CD4-positive, alpha-beta memory T cell (primary cell): ENCODE measurements at regions not wholly inside any gene's neighbourhood (a gene's known extent, or its start where the extent isn't known, plus 50 kb on each side); places are given as distances from the start of the nearest gene placed in this dataset.
A peak's percentile ranks its signal among the peaks of the same experiment; 100 is the strongest.
"Not testable (repeated sequence)": the region's sequence is repeated elsewhere in the genome, so short reads cannot be mapped to it uniquely, and the experiment has no call there.

Source experiments
- CTCF ChIA-PET: fragments of 350-600 bp; sonication (Branson Sonifier 250); formaldehyde crosslinking; loops from one replicate; lab custom pipeline; 2021; ENCODE audit warnings: inconsistent platforms; ENCODE audit not compliant: partially characterized antibody; lab: Charles Lee
- POLR2A ChIA-PET: fragments of 350-600 bp; sonication (Branson Sonifier 250); formaldehyde crosslinking; loops from one replicate; lab custom pipeline; 2021; ENCODE audit not compliant: partially characterized antibody; lab: Charles Lee
- DNase-seq, 5 donors: peaks; one replicate each; pipeline versions ENCODE4 v3.0.0 to v3.0.0-alpha.2; 2020 to 2022; ENCODE audit warnings: mixed read lengths in 1 of 5
- H3K27ac ChIP-seq: one replicate; pipeline ENCODE4 v1.7.0; 2013; ENCODE audit warnings: low read depth, low read length
- H3K27me3 ChIP-seq: 2 replicates; pipeline ENCODE4 v1.7.0; 2013; ENCODE audit warnings: mild to moderate bottlenecking, low read length, moderate library complexity; ENCODE audit not compliant: insufficient read depth
- H3K36me3 ChIP-seq: 2 replicates; pipeline ENCODE4 v1.7.0; 2013; ENCODE audit warnings: mild to moderate bottlenecking, low read length, moderate library complexity; ENCODE audit not compliant: insufficient read depth
- H3K4me1 ChIP-seq: 2 replicates; pipeline ENCODE4 v1.7.0; 2013; ENCODE audit warnings: mild to moderate bottlenecking, low read length, moderate library complexity; ENCODE audit not compliant: insufficient read depth
- H3K4me3 ChIP-seq, 2 donors: one replicate each; pipeline ENCODE4 v1.7.0; 2013; ENCODE audit warnings: low read length in 2 of 2, mild to moderate bottlenecking in 1 of 2
- H3K9me3 ChIP-seq, 2 donors: one replicate each; pipeline ENCODE4 v1.7.0; 2013; ENCODE audit warnings: low read length in 2 of 2, control low read depth in 1 of 2; ENCODE audit not compliant: control insufficient read depth in 1 of 2
- H3K27ac Mint-ChIP-seq, 7 donors: one replicate each; pipeline ENCODE4 v1.8.0; 2020 to 2021; ENCODE audit warnings: mixed read lengths in 7 of 7, mild to moderate bottlenecking in 6 of 7, inconsistent platforms in 3 of 7, moderate library complexity in 3 of 7
- H3K27me3 Mint-ChIP-seq, 2 donors: one replicate each; pipeline ENCODE4 v1.8.0; 2020 to 2021; ENCODE audit warnings: mixed read lengths in 2 of 2
- H3K36me3 Mint-ChIP-seq, 2 donors: one replicate each; pipeline ENCODE4 v1.8.0; 2020 to 2021; ENCODE audit warnings: mixed read lengths in 2 of 2, inconsistent platforms in 1 of 2, mild to moderate bottlenecking in 1 of 2
- H3K4me1 Mint-ChIP-seq, 4 donors: one replicate each; pipeline ENCODE4 v1.8.0; 2020 to 2021; ENCODE audit warnings: mixed read lengths in 4 of 4, mild to moderate bottlenecking in 1 of 4
- H3K4me3 Mint-ChIP-seq, 8 donors: one replicate each; pipeline ENCODE4 v1.8.0; 2020 to 2021; ENCODE audit warnings: mixed read lengths in 8 of 8, mild to moderate bottlenecking in 7 of 8, moderate library complexity in 6 of 8, inconsistent platforms in 3 of 8
- H3K9me3 Mint-ChIP-seq, 8 donors: one replicate each; pipeline ENCODE4 v1.8.0; 2020 to 2021; ENCODE audit warnings: mixed read lengths in 8 of 8, mild to moderate bottlenecking in 5 of 8, inconsistent platforms in 3 of 8, moderate library complexity in 1 of 8
- intact Hi-C: fragments of 100-400 bp; cut with micrococcal nuclease; formaldehyde crosslinking; loops from one replicate; pipeline ENCODE4 v1.15.1; 2023

- no peak overlapping the region for H3K4me3 Mint-ChIP-seq
- Histone ChIP-seq H3K36me3 (no peaks in the 10 kb centered on the region), H3K4me1 (no peaks in the 10 kb centered on the region), H3K9me3 (no peaks in the 10 kb centered on the region), H3K27ac (no peak overlapping the region), H3K4me3 (no peak overlapping the region), H3K27me3 (peaks cover 9% of the 10 kb centered on the region)
- no peak for DNase-seq
- H3K9me3 Mint-ChIP-seq, result peaks cover 0 to 46% (median 21%) of the 10 kb centered on the region in 8 donors
- ChIA-PET CTCF (no interaction called here), POLR2A (no interaction called here)
- intact Hi-C loops, result no loop called here
- no peak overlapping the region for H3K27ac Mint-ChIP-seq
- H3K36me3 Mint-ChIP-seq, result peaks cover 0 to 9% of the 10 kb centered on the region in 2 donors
- H3K4me1 Mint-ChIP-seq, result peaks cover 5 to 16% (median 10%) of the 10 kb centered on the region in 4 donors
- peaks cover 60 to 64% of the 10 kb centered on the region in 2 donors for H3K27me3 Mint-ChIP-seq
Measured at GRCh38 chr1:143665606-143666005, 306.2 kb downstream of the FAM72C start.

GRCh38 chr1:143663056-143663455 is 308.7 kb downstream of the FAM72C start:
- H3K27me3 ChIP-seq, result not testable (repeated sequence)

GRCh38 chr1:143661418-143662101 is 310.2 kb downstream of the FAM72C start:
- Mint-ChIP-seq H3K27ac (no peak overlapping the region), H3K4me3 (peak overlapping the region in 6 of 8 donors; percentile 48 to 79 (median 68)), H3K36me3 (peaks cover 0 to 4% of the 10 kb centered on the region in 2 donors), H3K4me1 (peaks cover 5 to 18% (median 10%) of the 10 kb centered on the region in 4 donors), H3K27me3 (peaks cover 70 to 76% of the 10 kb centered on the region in 2 donors), H3K9me3 (peaks cover 0 to 32% (median 14%) of the 10 kb centered on the region in 8 donors)
- DNase-seq, result no peak
- H3K27ac ChIP-seq, result no peak overlapping the region
- POLR2A ChIA-PET, result no interaction called here
- intact Hi-C loops, result no loop called here
- no peaks in the 10 kb centered on the region for H3K4me1 ChIP-seq
- H3K9me3 ChIP-seq, result no peaks in the 10 kb centered on the region
- CTCF ChIA-PET, result no interaction called here
- H3K36me3 ChIP-seq, result no peaks in the 10 kb centered on the region
- no peak overlapping the region for H3K4me3 ChIP-seq
- peaks cover 9% of the 10 kb centered on the region for H3K27me3 ChIP-seq

More at GRCh38 chr1:143663056-143663455, 308.7 kb downstream of the FAM72C start:
- CTCF ChIA-PET, H3K27ac ChIP-seq, H3K36me3 ChIP-seq, H3K27ac Mint-ChIP-seq, intact Hi-C loops, DNase-seq, POLR2A ChIA-PET, H3K36me3 Mint-ChIP-seq, H3K4me1 ChIP-seq, H3K4me3 ChIP-seq, H3K4me3 Mint-ChIP-seq, H3K9me3 ChIP-seq: not testable (repeated sequence)
- Mint-ChIP-seq H3K9me3 (peaks cover 0 to 33% (median 16%) of the 10 kb centered on the region in 8 donors), H3K27me3 (peaks cover 72 to 77% of the 10 kb centered on the region in 2 donors), H3K4me1 (peaks cover 5 to 18% (median 10%) of the 10 kb centered on the region in 4 donors)

GRCh38 chr1:143660354-143660941 is 311.3 kb downstream of the FAM72C start:
- H3K9me3 Mint-ChIP-seq, result peaks cover 6 to 40% (median 20%) of the 10 kb centered on the region in 8 donors
- DNase-seq, result no peak
- Histone ChIP-seq H3K27me3 (peaks cover 4% of the 10 kb centered on the region), H3K4me1 (no peaks in the 10 kb centered on the region), H3K36me3 (no peaks in the 10 kb centered on the region), H3K27ac (no peak overlapping the region), H3K4me3 (no peak overlapping the region), H3K9me3 (no peaks in the 10 kb centered on the region)
- peaks cover 5 to 18% (median 10%) of the 10 kb centered on the region in 4 donors for H3K4me1 Mint-ChIP-seq
- H3K36me3 Mint-ChIP-seq, result peaks cover 4 to 7% of the 10 kb centered on the region in 2 donors
- ChIA-PET POLR2A (no interaction called here), CTCF (no interaction called here)
- H3K27ac Mint-ChIP-seq, result no peak overlapping the region
- H3K4me3 Mint-ChIP-seq, result peak overlapping the region in 2 of 8 donors; percentile 7 to 64
- intact Hi-C loops, result no loop called here
- peaks cover 68 to 75% of the 10 kb centered on the region in 2 donors for H3K27me3 Mint-ChIP-seq

- DNase-seq, result no peak
- CTCF ChIA-PET, result no interaction called here
- H3K4me1 ChIP-seq, result no peaks in the 10 kb centered on the region
- H3K4me3 Mint-ChIP-seq, result no peak overlapping the region
- no peak overlapping the region for H3K27ac Mint-ChIP-seq
- H3K27me3 ChIP-seq, result no peaks in the 10 kb centered on the region
- no peaks in the 10 kb centered on the region for H3K36me3 ChIP-seq
- no peak overlapping the region for H3K27ac ChIP-seq
- H3K4me3 ChIP-seq, result no peak overlapping the region
- H3K9me3 ChIP-seq, result no peaks in the 10 kb centered on the region
- H3K36me3 Mint-ChIP-seq, result peaks cover 3 to 4% of the 10 kb centered on the region in 2 donors
- peaks cover 65 to 74% of the 10 kb centered on the region in 2 donors for H3K27me3 Mint-ChIP-seq
- H3K4me1 Mint-ChIP-seq, result no peaks in the 10 kb centered on the region
- POLR2A ChIA-PET, result no interaction called here
- intact Hi-C loops, result no loop called here
- H3K9me3 Mint-ChIP-seq, result peaks cover 6 to 31% (median 19%) of the 10 kb centered on the region in 8 donors
Measured at GRCh38 chr1:143653429-143653802, 318.4 kb downstream of the FAM72C start.

- Histone ChIP-seq H3K27me3 (no peaks in the 10 kb centered on the region), H3K36me3 (no peaks in the 10 kb centered on the region), H3K27ac (no peak overlapping the region), H3K4me3 (no peak overlapping the region), H3K9me3 (no peaks in the 10 kb centered on the region), H3K4me1 (no peaks in the 10 kb centered on the region)
- H3K27me3 Mint-ChIP-seq, result peaks cover 64 to 70% of the 10 kb centered on the region in 2 donors
- H3K36me3 Mint-ChIP-seq, result peaks cover 3 to 5% of the 10 kb centered on the region in 2 donors
- DNase-seq, result no peak
- CTCF ChIA-PET, result no interaction called here
- H3K9me3 Mint-ChIP-seq, result peaks cover under 1 to 31% (median 19%) of the 10 kb centered on the region in 8 donors
- intact Hi-C loops, result no loop called here
- peak overlapping the region in 1 of 7 donors; percentile 81 for H3K27ac Mint-ChIP-seq
- POLR2A ChIA-PET, result no interaction called here
- H3K4me3 Mint-ChIP-seq, result no peak overlapping the region
- H3K4me1 Mint-ChIP-seq, result no peaks in the 10 kb centered on the region
Measured at GRCh38 chr1:143652744-143653428, 318.9 kb downstream of the FAM72C start.

- Mint-ChIP-seq H3K4me3 (peak overlapping the region in 1 of 8 donors; percentile 33), H3K4me1 (no peaks in the 10 kb centered on the region), H3K27ac (no peak overlapping the region), H3K27me3 (peaks cover 64 to 70% of the 10 kb centered on the region in 2 donors), H3K9me3 (peaks cover 0 to 33% (median 19%) of the 10 kb centered on the region in 8 donors), H3K36me3 (peaks cover 3 to 5% of the 10 kb centered on the region in 2 donors)
- POLR2A ChIA-PET, result no interaction called here
- Histone ChIP-seq H3K4me3 (no peak overlapping the region), H3K9me3 (no peaks in the 10 kb centered on the region), H3K27ac (no peak overlapping the region), H3K27me3 (no peaks in the 10 kb centered on the region), H3K4me1 (no peaks in the 10 kb centered on the region), H3K36me3 (no peaks in the 10 kb centered on the region)
- DNase-seq, result no peak
- CTCF ChIA-PET, result no interaction called here
- intact Hi-C loops, result no loop called here
Measured at GRCh38 chr1:143652187-143652586, 319.6 kb downstream of the FAM72C start.
